Gastrocnemius medialis (tissue), 4 donors: ENCODE measurements at regions not wholly inside any gene's neighbourhood (a gene's known extent, or its start where the extent isn't known, plus 50 kb on each side); places are given as distances from the start of the nearest gene placed in this dataset.

Source experiments
- CTCF ChIP-seq, 5 experiments: fragments of 450-650 bp in 3 of 5; fragments of 200-600 bp in 2 of 5; sonication (generic) in 2 of 5; IDR thresholded peaks in 4 of 5; conservative IDR thresholded peaks in 1 of 5; 1 replicate in 4 of 5; 2 replicates in 1 of 5; pipeline ENCODE4 v1.5.1; 2016 to 2019; ENCODE audit warnings: antibody characterized with exemption in 5 of 5, mild to moderate bottlenecking in 3 of 5, moderate library complexity in 3 of 5
- POLR2A ChIP-seq, 2 donors: fragments of 450-650 bp; IDR thresholded peaks; one replicate each; pipeline ENCODE4 v1.6.1; 2017; ENCODE audit warnings: antibody characterized with exemption in 2 of 2, mild to moderate bottlenecking in 2 of 2, moderate library complexity in 2 of 2

GRCh38 chr14:87405563-87405962 lies 587.4 kb downstream of the GALC start:
- TF ChIP-seq CTCF (IDR thresholded peaks at IDR 0.05 in 4 of 5, conservative IDR thresholded peaks at IDR 0.05 in 1 of 5) (no peak), POLR2A (IDR thresholded peaks at IDR 0.05) (no peak)
